ENCODE measurements at regions not wholly inside any gene's neighbourhood (a gene's known extent, or its start where the extent isn't known, plus 50 kb on each side); places are given as distances from the start of the nearest gene placed in this dataset.

DNA sequence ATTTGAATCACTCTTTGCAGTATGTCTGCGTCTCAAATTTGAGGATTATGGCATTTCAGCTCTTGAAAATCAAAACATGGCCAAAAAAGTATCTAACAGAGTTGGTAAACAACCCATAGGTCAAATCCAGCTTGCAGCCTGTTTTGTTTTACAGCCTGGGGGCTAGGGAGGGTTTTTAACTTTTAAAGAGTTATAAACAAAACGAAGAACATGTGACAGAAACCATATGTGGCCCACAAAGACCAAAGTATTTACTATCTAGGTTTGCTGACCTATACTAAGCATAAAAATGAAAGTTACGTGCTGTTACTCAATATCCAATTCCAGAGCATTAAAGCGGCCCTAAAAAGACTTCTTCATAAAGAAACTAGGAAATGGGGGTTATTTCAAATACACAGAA is 55.5 kb upstream of the STARD3NL start:
- Histone ChIP-seq H3K27ac (ENCODE audit: control insufficient read depth, insufficient read depth) (no peak overlapping the region), H3K4me2 (ENCODE audit: control insufficient read depth, insufficient read depth) (no peak overlapping the region), H3K9me3 (replicated peaks; ENCODE audit: control insufficient read depth, insufficient read depth, low read length) (peaks cover 2% of the 10 kb centered on the region; the same call in 2 of the 3 replicates), H3K79me2 (ENCODE audit: control insufficient read depth, insufficient read depth, low read length) (no peaks in the 10 kb centered on the region), H3K4me3 (no peak overlapping the region), H3K27me3 (replicated peaks in 1 of 2; ENCODE audit: control insufficient read depth in 2 of 2, insufficient read depth in 2 of 2, low read length in 1 of 2) (no peaks in the 10 kb centered on the region), H2AFZ (ENCODE audit: control insufficient read depth, low read depth, low read length) (no peak overlapping the region), H4K20me1 (ENCODE audit: control insufficient read depth, insufficient read depth) (no peaks in the 10 kb centered on the region), H3K36me3 (ENCODE audit: control insufficient read depth in 2 of 2, insufficient read depth in 2 of 2, low read length in 1 of 2) (no peaks in the 10 kb centered on the region), H3K4me1 (ENCODE audit: control insufficient read depth, insufficient read depth, low read length) (no peaks in the 10 kb centered on the region), H3K9ac (ENCODE audit: control insufficient read depth, insufficient read depth, low read length) (no peak overlapping the region)
- 51% methylated on average over 4 of the region's 4 CpGs for WGBS (ENCODE audit: insufficient coverage, insufficient replicate concordance, low lambda C conversion rate, missing lambda C conversion rate)
- TF ChIP-seq, protein P1, sequence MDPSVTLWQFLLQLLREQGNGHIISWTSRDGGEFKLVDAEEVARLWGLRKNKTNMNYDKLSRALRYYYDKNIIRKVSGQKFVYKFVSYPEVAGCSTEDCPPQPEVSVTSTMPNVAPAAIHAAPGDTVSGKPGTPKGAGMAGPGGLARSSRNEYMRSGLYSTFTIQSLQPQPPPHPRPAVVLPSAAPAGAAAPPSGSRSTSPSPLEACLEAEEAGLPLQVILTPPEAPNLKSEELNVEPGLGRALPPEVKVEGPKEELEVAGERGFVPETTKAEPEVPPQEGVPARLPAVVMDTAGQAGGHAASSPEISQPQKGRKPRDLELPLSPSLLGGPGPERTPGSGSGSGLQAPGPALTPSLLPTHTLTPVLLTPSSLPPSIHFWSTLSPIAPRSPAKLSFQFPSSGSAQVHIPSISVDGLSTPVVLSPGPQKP (IDR thresholded peaks at IDR 0.05; ENCODE audit: low read depth, low read length) = no peak
- TF ChIP-seq, protein P2, sequence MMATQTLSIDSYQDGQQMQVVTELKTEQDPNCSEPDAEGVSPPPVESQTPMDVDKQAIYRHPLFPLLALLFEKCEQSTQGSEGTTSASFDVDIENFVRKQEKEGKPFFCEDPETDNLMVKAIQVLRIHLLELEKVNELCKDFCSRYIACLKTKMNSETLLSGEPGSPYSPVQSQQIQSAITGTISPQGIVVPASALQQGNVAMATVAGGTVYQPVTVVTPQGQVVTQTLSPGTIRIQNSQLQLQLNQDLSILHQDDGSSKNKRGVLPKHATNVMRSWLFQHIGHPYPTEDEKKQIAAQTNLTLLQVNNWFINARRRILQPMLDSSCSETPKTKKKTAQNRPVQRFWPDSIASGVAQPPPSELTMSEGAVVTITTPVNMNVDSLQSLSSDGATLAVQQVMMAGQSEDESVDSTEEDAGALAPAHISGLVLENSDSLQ (IDR thresholded peaks at IDR 0.05) = no peak
- TF ChIP-seq, protein P3, sequence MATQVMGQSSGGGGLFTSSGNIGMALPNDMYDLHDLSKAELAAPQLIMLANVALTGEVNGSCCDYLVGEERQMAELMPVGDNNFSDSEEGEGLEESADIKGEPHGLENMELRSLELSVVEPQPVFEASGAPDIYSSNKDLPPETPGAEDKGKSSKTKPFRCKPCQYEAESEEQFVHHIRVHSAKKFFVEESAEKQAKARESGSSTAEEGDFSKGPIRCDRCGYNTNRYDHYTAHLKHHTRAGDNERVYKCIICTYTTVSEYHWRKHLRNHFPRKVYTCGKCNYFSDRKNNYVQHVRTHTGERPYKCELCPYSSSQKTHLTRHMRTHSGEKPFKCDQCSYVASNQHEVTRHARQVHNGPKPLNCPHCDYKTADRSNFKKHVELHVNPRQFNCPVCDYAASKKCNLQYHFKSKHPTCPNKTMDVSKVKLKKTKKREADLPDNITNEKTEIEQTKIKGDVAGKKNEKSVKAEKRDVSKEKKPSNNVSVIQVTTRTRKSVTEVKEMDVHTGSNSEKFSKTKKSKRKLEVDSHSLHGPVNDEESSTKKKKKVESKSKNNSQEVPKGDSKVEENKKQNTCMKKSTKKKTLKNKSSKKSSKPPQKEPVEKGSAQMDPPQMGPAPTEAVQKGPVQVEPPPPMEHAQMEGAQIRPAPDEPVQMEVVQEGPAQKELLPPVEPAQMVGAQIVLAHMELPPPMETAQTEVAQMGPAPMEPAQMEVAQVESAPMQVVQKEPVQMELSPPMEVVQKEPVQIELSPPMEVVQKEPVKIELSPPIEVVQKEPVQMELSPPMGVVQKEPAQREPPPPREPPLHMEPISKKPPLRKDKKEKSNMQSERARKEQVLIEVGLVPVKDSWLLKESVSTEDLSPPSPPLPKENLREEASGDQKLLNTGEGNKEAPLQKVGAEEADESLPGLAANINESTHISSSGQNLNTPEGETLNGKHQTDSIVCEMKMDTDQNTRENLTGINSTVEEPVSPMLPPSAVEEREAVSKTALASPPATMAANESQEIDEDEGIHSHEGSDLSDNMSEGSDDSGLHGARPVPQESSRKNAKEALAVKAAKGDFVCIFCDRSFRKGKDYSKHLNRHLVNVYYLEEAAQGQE (IDR thresholded peaks at IDR 0.05; ENCODE audit: low read depth, low read length) = no peak
- TF ChIP-seq NR2C1 (IDR thresholded peaks at IDR 0.05) (no peak), CREM (IDR thresholded peaks at IDR 0.05; ENCODE audit: low read depth) (no peak), TCF7 (IDR thresholded peaks at IDR 0.05; ENCODE audit: borderline replicate concordance) (no peak), BMI1 (IDR thresholded peaks at IDR 0.05; ENCODE audit: borderline replicate concordance) (no peak), SP1 (IDR thresholded peaks at IDR 0.05; ENCODE audit: low read depth, low read length) (no peak), NFXL1 (IDR thresholded peaks at IDR 0.05; ENCODE audit: borderline replicate concordance) (no peak), CEBPB (IDR thresholded peaks at IDR 0.05; ENCODE audit: borderline replicate concordance in 1 of 2, low read depth in 2 of 2, low read length in 2 of 2) (no peak), ZNF217 (IDR thresholded peaks at IDR 0.05) (no peak), HDAC6 (IDR thresholded peaks at IDR 0.05; ENCODE audit: unreplicated experiment) (no peak), EED (IDR thresholded peaks at IDR 0.05; ENCODE audit: low read depth) (no peak), RAD51 (IDR thresholded peaks at IDR 0.05) (no peak)
- TF ChIP-seq, protein P4, sequence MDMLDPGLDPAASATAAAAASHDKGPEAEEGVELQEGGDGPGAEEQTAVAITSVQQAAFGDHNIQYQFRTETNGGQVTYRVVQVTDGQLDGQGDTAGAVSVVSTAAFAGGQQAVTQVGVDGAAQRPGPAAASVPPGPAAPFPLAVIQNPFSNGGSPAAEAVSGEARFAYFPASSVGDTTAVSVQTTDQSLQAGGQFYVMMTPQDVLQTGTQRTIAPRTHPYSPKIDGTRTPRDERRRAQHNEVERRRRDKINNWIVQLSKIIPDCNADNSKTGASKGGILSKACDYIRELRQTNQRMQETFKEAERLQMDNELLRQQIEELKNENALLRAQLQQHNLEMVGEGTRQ (IDR thresholded peaks at IDR 0.05; ENCODE audit: borderline replicate concordance, low read depth, low read length) = no peak
- TF ChIP-seq, protein P5, sequence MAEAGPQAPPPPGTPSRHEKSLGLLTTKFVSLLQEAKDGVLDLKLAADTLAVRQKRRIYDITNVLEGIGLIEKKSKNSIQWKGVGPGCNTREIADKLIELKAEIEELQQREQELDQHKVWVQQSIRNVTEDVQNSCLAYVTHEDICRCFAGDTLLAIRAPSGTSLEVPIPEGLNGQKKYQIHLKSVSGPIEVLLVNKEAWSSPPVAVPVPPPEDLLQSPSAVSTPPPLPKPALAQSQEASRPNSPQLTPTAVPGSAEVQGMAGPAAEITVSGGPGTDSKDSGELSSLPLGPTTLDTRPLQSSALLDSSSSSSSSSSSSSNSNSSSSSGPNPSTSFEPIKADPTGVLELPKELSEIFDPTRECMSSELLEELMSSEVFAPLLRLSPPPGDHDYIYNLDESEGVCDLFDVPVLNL (IDR thresholded peaks at IDR 0.05; ENCODE audit: low read depth, low read length) = no peak
- in situ Hi-C loops (cut with MboI) = no loop called here
- SMC1A ChIA-PET (ENCODE audit: uncharacterized antibody, unreplicated experiment) = interaction anchor here (0.7 to 2.3 kb wide), 3 partner anchors 13 to 206 kb away, joined by 3 to 12 read pairs (median 3); partner anchors contain the start of gene SFRP4
- intact Hi-C loops (cut with micrococcal nuclease; ENCODE audit: unreplicated experiment) = no loop called here
- BruUV-seq (replicated peaks) = no TSS peak
- ATAC-seq (no peak), FAIRE-seq (no peak), DNase-seq (ENCODE audit: low read depth, low spot score) (no peak)
- POLR2A ChIA-PET = no interaction called here
- RAD21 ChIA-PET (ENCODE audit: unreplicated experiment) = no interaction called here
- CTCF ChIA-PET = interaction anchor here (0.7 to 1.8 kb wide), 5 partner anchors 12 to 225 kb away, joined by 3 to 5 read pairs (median 4); no protein-coding TSS in a partner anchor

Data from GM12878 (cell line).